Medulla oblongata (tissue), 1 donor: ENCODE measurements at regions not wholly inside any gene's neighbourhood (a gene's known extent, or its start where the extent isn't known, plus 50 kb on each side); places are given as distances from the start of the nearest gene placed in this dataset.

Experiments used
- DNase-seq: peaks from one replicate; pipeline ENCODE4 v3.0.0-alpha.2; 2015; ENCODE audit errors: extremely low spot score

- no peak for DNase-seq
Observed at GRCh38 chr2:41847744-41848441, 199.9 kb upstream of the PKDCC start.

- no peak for DNase-seq
Observed at GRCh38 chr2:41851554-41851953, 196.3 kb upstream of the PKDCC start.

GRCh38 chr2:41853427-41854191 is 194.2 kb upstream of the PKDCC start:
- peak; percentile 68 for DNase-seq

GRCh38 chr2:41854227-41854626 is 193.6 kb upstream of the PKDCC start:
- DNase-seq = no peak

- no peak for DNase-seq
Observed at GRCh38 chr2:41856946-41857345, 190.9 kb upstream of the PKDCC start.

- no peak for DNase-seq
Observed at GRCh38 chr2:41859615-41860514, 188.0 kb upstream of the PKDCC start.

- no peak for DNase-seq
Observed at GRCh38 chr2:41863062-41863461, 184.8 kb upstream of the PKDCC start.

- DNase-seq = no peak
Observed at GRCh38 chr2:41865263-41865662, 182.6 kb upstream of the PKDCC start.

GRCh38 chr2:41867553-41867952 is 180.3 kb upstream of the PKDCC start:
- no peak for DNase-seq

GRCh38 chr2:41869542-41870264 is 178.1 kb upstream of the PKDCC start:
- peak; percentile 79 for DNase-seq

- no peak for DNase-seq
Observed at GRCh38 chr2:41870265-41870585, 177.6 kb upstream of the PKDCC start.

GRCh38 chr2:41871080-41871479 is 176.7 kb upstream of the PKDCC start:
- no peak for DNase-seq

GRCh38 chr2:41872646-41873045 is 175.2 kb upstream of the PKDCC start:
- no peak for DNase-seq

GRCh38 chr2:41873102-41874031 is 174.5 kb upstream of the PKDCC start:
- no peak for DNase-seq

GRCh38 chr2:41877114-41877678 is 170.6 kb upstream of the PKDCC start:
- DNase-seq = no peak

- DNase-seq = no peak
Observed at GRCh38 chr2:41878056-41878455, 169.8 kb upstream of the PKDCC start.

- DNase-seq = peak; percentile 25
Observed at GRCh38 chr2:41878716-41879234, 169.0 kb upstream of the PKDCC start.

GRCh38 chr2:41879235-41879916 is 168.4 kb upstream of the PKDCC start:
- DNase-seq = peak; percentile 54

- DNase-seq = no peak
Observed at GRCh38 chr2:41880561-41881243, 167.1 kb upstream of the PKDCC start.
